Mammary epithelial cell (primary cell): ENCODE measurements at regions not wholly inside any gene's neighbourhood (a gene's known extent, or its start where the extent isn't known, plus 50 kb on each side); places are given as distances from the start of the nearest gene placed in this dataset.
"Not testable (repeated sequence)": the region's sequence is repeated elsewhere in the genome, so short reads cannot be mapped to it uniquely, and the experiment has no call there.

Experiments
- EZH2 ChIP-seq: IDR thresholded peaks from 2 replicates; pipeline ENCODE4 v1.6.1; 2012; ENCODE audit warnings: low read length, inconsistent platforms, borderline replicate concordance
- TF ChIP-seq, protein P1 (sequence below), 2 donors: IDR thresholded peaks in 1 of 2; conservative IDR thresholded peaks in 1 of 2; 2 replicates each; pipeline ENCODE4 v1.5.1; 2011 to 2012; ENCODE audit warnings: inconsistent platforms in 2 of 2, low read length in 2 of 2, mild to moderate bottlenecking in 2 of 2, control low read depth in 1 of 2, low read depth in 1 of 2; ENCODE audit not compliant: insufficient read depth in 1 of 2; ENCODE audit errors: extremely low read depth in 1 of 2

DNA sequence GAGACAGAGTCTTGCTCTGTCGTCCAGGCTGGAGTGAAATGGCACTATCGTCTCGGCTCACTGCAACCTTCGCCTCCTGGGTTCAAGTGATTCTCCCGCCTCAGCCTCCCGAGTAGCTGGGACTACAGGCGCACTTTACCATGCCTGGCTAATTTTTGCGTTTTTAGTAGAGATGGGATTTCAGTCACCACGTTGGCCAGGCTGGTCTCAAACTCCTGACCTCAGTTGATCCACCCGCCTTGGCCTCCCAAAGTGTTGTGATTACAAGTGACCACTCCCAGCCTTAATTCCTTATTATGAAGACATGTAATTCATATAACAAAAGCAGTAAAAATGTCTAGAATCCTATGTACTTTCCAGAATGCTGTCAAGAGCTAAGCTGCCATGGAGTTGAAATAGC is 434.5 kb upstream of the ZNG1F start:
- TF ChIP-seq, protein P1, sequence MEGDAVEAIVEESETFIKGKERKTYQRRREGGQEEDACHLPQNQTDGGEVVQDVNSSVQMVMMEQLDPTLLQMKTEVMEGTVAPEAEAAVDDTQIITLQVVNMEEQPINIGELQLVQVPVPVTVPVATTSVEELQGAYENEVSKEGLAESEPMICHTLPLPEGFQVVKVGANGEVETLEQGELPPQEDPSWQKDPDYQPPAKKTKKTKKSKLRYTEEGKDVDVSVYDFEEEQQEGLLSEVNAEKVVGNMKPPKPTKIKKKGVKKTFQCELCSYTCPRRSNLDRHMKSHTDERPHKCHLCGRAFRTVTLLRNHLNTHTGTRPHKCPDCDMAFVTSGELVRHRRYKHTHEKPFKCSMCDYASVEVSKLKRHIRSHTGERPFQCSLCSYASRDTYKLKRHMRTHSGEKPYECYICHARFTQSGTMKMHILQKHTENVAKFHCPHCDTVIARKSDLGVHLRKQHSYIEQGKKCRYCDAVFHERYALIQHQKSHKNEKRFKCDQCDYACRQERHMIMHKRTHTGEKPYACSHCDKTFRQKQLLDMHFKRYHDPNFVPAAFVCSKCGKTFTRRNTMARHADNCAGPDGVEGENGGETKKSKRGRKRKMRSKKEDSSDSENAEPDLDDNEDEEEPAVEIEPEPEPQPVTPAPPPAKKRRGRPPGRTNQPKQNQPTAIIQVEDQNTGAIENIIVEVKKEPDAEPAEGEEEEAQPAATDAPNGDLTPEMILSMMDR (conservative IDR thresholded peaks at IDR 0.05 in 1 of 2, IDR thresholded peaks at IDR 0.05 in 1 of 2; ENCODE audit: extremely low read depth in 1 of 2, insufficient read depth in 1 of 2, low read depth in 1 of 2, low read length in 2 of 2), result not testable (repeated sequence)
- not testable (repeated sequence) for TF ChIP-seq EZH2
